OCI-LY7 (cell line): ENCODE measurements at regions not wholly inside any gene's neighbourhood (a gene's known extent, or its start where the extent isn't known, plus 50 kb on each side); places are given as distances from the start of the nearest gene placed in this dataset.

ENCODE experiments used
- EZH2phosphoT487 ChIP-seq: fragments of 200-600 bp; sonication (generic); IDR thresholded peaks from 2 replicates; pipeline ENCODE4 v1.6.1; 2018; ENCODE audit warnings: low read depth, borderline replicate concordance, mild to moderate bottlenecking, mixed run types, antibody characterized with exemption, low read length, moderate library complexity, mixed read lengths
- TF ChIP-seq, protein P1 (sequence below): fragments of 200-600 bp; sonication (generic); conservative IDR thresholded peaks from 2 replicates; pipeline ENCODE4 v1.5.1; 2014; ENCODE audit warnings: mild to moderate bottlenecking, antibody characterized with exemption, low read length, moderate library complexity, mixed read lengths

DNA sequence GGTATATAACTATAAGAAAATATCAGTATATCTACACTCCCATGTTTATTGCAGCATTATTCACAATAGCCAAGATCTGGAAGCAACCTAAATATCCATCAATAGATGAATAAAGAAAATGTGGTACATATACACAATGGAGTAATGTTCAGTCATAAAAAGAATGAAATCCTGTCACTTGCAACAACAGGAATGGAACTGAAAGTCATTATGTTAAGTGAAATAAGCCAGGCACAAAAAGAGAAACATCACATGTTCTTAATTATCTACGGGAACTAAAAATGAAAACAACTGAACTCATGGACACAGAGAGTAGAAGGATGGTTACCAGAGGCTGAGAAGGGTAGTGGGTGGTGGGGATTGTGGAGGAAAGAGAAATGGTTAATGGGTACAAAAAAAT, 665.2 kb downstream of the TBC1D4 start:
- TF ChIP-seq, protein P1, sequence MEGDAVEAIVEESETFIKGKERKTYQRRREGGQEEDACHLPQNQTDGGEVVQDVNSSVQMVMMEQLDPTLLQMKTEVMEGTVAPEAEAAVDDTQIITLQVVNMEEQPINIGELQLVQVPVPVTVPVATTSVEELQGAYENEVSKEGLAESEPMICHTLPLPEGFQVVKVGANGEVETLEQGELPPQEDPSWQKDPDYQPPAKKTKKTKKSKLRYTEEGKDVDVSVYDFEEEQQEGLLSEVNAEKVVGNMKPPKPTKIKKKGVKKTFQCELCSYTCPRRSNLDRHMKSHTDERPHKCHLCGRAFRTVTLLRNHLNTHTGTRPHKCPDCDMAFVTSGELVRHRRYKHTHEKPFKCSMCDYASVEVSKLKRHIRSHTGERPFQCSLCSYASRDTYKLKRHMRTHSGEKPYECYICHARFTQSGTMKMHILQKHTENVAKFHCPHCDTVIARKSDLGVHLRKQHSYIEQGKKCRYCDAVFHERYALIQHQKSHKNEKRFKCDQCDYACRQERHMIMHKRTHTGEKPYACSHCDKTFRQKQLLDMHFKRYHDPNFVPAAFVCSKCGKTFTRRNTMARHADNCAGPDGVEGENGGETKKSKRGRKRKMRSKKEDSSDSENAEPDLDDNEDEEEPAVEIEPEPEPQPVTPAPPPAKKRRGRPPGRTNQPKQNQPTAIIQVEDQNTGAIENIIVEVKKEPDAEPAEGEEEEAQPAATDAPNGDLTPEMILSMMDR, result no peak
- no peak for TF ChIP-seq EZH2phosphoT487
